Caco-2 (cell line): ENCODE measurements at regions not wholly inside any gene's neighbourhood (a gene's known extent, or its start where the extent isn't known, plus 50 kb on each side); places are given as distances from the start of the nearest gene placed in this dataset.

Experiments used
- BruUV-seq: library from RNA; stranded (reverse); fragments of 400-500 nt; replicated peaks from 2 replicates; lab custom pipeline; 2021; lab: Mats Ljungman, UMichigan
- CTCF ChIA-PET: fragments of 300-600 bp; sonication (Branson Sonifier 250); formaldehyde crosslinking; loops from one replicate; lab custom pipeline; 2022; ENCODE audit warnings: antibody characterized with exemption; lab: Charles Lee
- POLR2A ChIA-PET: fragments of 300-600 bp; sonication (Branson Sonifier 250); formaldehyde crosslinking; loops from one replicate; lab custom pipeline; 2022; ENCODE audit warnings: antibody characterized with exemption; lab: Charles Lee
- DNase-seq, 2 experiments: peaks; one replicate each; pipeline versions ENCODE4 v3.0.0 to v3.0.0-alpha.2; 2020 to 2022
- H3K27me3 ChIP-seq: replicated peaks from 2 replicates; pipeline ENCODE4 v1.6.0; 2011; ENCODE audit warnings: low read length; ENCODE audit not compliant: control insufficient read depth, insufficient read depth
- H3K36me3 ChIP-seq: 2 replicates; pipeline ENCODE4 v1.5.1; 2011; ENCODE audit warnings: low read length; ENCODE audit not compliant: control insufficient read depth, insufficient read depth
- H3K4me1 ChIP-seq: fragments of 250-450 bp; sonication (Bioruptor Pico); 2 replicates; pipeline ENCODE4 v1.5.1; 2020; ENCODE audit warnings: mild to moderate bottlenecking
- H3K4me3 ChIP-seq: 2 replicates; pipeline ENCODE4 v1.5.1; 2011; ENCODE audit warnings: low read depth, mild to moderate bottlenecking, control low read depth, low read length
- H3K9me3 ChIP-seq: fragments of 250-450 bp; sonication (Bioruptor Pico); 2 replicates; pipeline ENCODE4 v1.5.1; 2020; ENCODE audit warnings: mild to moderate bottlenecking, moderate library complexity
- H3K27ac Mint-ChIP-seq: one replicate; pipeline ENCODE4 v1.8.0; 2022; ENCODE audit warnings: mixed read lengths; ENCODE audit not compliant: unreplicated experiment
- H3K27me3 Mint-ChIP-seq: one replicate; pipeline ENCODE4 v1.8.0; 2022; ENCODE audit warnings: mixed read lengths; ENCODE audit not compliant: insufficient read depth, unreplicated experiment
- H3K36me3 Mint-ChIP-seq: one replicate; pipeline ENCODE4 v1.8.0; 2022; ENCODE audit warnings: mild to moderate bottlenecking, mixed read lengths; ENCODE audit not compliant: insufficient read depth, unreplicated experiment
- H3K4me1 Mint-ChIP-seq: one replicate; pipeline ENCODE4 v1.8.0; 2022; ENCODE audit warnings: low read depth, mixed read lengths; ENCODE audit not compliant: unreplicated experiment
- H3K4me3 Mint-ChIP-seq: one replicate; pipeline ENCODE4 v1.8.0; 2022; ENCODE audit warnings: mild to moderate bottlenecking, moderate library complexity, mixed read lengths; ENCODE audit not compliant: unreplicated experiment
- H3K9me3 Mint-ChIP-seq: one replicate; pipeline ENCODE4 v1.8.0; 2022; ENCODE audit warnings: mixed read lengths; ENCODE audit not compliant: unreplicated experiment
- intact Hi-C: fragments of 100-400 bp; cut with micrococcal nuclease; formaldehyde crosslinking; loops from one replicate; pipeline ENCODE4 v1.10.0; 2022; ENCODE audit not compliant: unreplicated experiment
- TF ChIP-seq, protein P1 (sequence below), 2 experiments: fragments of 200-600 bp in 1 of 2; IDR thresholded peaks; 1 replicate in 1 of 2; 2 replicates in 1 of 2; pipeline versions ENCODE4 v1.5.1 to v1.8.0; 2011 to 2022; ENCODE audit warnings: antibody characterized with exemption in 1 of 2, control low read depth in 1 of 2, inconsistent platforms in 1 of 2, low read depth in 1 of 2, low read length in 1 of 2, mild to moderate bottlenecking in 1 of 2, moderate library complexity in 1 of 2; ENCODE audit not compliant: insufficient read depth in 1 of 2, severe bottlenecking in 1 of 2, unreplicated experiment in 1 of 2

DNA sequence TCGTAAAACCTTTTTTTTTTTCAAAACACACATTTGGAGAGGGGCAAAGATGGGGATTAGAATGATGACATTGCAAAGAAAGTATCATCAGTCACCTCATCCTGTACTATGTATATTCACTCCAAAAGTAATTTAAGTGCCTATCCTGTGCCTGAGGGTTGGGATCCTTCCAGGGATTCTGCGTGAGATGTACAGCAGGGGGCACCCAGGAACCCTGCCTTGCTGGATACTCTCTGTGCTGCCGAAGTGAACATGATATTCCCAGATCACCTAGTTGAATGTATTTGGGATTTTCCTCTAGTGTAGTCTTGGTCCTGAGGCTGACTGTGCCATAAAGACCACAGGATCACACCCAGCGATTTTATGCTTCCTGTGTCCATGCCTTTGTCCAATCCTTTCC is 372.7 kb downstream of the IPO8 start:
- ChIA-PET POLR2A (no interaction called here), CTCF (no interaction called here)
- Mint-ChIP-seq H3K27ac (no peak overlapping the region), H3K4me3 (no peak overlapping the region), H3K9me3 (peaks cover 12% of the 10 kb centered on the region), H3K4me1 (no peaks in the 10 kb centered on the region), H3K36me3 (no peaks in the 10 kb centered on the region), H3K27me3 (peaks cover 8% of the 10 kb centered on the region)
- H3K4me3 ChIP-seq = no peak overlapping the region
- no peak for DNase-seq
- BruUV-seq = no TSS peak
- TF ChIP-seq, protein P1, sequence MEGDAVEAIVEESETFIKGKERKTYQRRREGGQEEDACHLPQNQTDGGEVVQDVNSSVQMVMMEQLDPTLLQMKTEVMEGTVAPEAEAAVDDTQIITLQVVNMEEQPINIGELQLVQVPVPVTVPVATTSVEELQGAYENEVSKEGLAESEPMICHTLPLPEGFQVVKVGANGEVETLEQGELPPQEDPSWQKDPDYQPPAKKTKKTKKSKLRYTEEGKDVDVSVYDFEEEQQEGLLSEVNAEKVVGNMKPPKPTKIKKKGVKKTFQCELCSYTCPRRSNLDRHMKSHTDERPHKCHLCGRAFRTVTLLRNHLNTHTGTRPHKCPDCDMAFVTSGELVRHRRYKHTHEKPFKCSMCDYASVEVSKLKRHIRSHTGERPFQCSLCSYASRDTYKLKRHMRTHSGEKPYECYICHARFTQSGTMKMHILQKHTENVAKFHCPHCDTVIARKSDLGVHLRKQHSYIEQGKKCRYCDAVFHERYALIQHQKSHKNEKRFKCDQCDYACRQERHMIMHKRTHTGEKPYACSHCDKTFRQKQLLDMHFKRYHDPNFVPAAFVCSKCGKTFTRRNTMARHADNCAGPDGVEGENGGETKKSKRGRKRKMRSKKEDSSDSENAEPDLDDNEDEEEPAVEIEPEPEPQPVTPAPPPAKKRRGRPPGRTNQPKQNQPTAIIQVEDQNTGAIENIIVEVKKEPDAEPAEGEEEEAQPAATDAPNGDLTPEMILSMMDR (IDR thresholded peaks at IDR 0.05; ENCODE audit: insufficient read depth in 1 of 2, low read depth in 1 of 2, low read length in 1 of 2, severe bottlenecking in 1 of 2, unreplicated experiment in 1 of 2) = peak in 1 of 2 experiments; percentile 3
- no peaks in the 10 kb centered on the region for H3K36me3 ChIP-seq
- H3K4me1 ChIP-seq = no peaks in the 10 kb centered on the region
- H3K9me3 ChIP-seq = 0 out of 2 replicates have a peak, but pooled peaks cover 8% of the 10 kb centered on the region
- intact Hi-C loops = no loop called here
- H3K27me3 ChIP-seq = no peaks in the 10 kb centered on the region

DNA sequence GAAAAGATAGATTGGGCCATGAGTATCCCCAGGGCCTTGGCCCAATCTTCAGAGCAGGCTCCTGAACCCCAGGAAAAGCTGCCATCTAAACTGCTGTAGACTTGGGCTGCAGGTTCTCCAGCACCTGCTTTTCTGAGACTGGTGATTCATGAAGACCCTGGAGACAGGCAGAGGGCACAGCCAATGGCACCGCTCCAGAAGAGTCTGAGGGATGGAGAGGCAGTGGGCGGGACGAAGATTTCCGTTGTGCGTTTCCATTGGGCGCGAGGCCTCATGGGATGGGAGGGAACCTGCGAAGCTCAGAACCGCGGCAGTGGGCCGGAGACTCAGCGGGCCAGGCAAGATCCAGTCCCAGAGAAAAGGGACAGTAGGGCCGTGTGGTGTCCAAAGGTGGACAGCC is 375.1 kb downstream of the IPO8 start:
- Mint-ChIP-seq H3K4me3 (no peak overlapping the region), H3K27me3 (peaks cover 9% of the 10 kb centered on the region), H3K36me3 (no peaks in the 10 kb centered on the region), H3K27ac (no peak overlapping the region), H3K9me3 (peaks cover 12% of the 10 kb centered on the region), H3K4me1 (no peaks in the 10 kb centered on the region)
- intact Hi-C loops = no loop called here
- no peak overlapping the region for H3K4me3 ChIP-seq
- POLR2A ChIA-PET = no interaction called here
- no peaks in the 10 kb centered on the region for H3K4me1 ChIP-seq
- CTCF ChIA-PET = no interaction called here
- no TSS peak for BruUV-seq
- peaks cover 8% of the 10 kb centered on the region; the same call in 1 of the 2 replicates for H3K9me3 ChIP-seq
- no peaks in the 10 kb centered on the region for H3K36me3 ChIP-seq
- TF ChIP-seq, protein P1 (IDR thresholded peaks at IDR 0.05; ENCODE audit: insufficient read depth in 1 of 2, low read depth in 1 of 2, low read length in 1 of 2, severe bottlenecking in 1 of 2, unreplicated experiment in 1 of 2) = no peak
- H3K27me3 ChIP-seq = no peaks in the 10 kb centered on the region
- no peak for DNase-seq

DNA sequence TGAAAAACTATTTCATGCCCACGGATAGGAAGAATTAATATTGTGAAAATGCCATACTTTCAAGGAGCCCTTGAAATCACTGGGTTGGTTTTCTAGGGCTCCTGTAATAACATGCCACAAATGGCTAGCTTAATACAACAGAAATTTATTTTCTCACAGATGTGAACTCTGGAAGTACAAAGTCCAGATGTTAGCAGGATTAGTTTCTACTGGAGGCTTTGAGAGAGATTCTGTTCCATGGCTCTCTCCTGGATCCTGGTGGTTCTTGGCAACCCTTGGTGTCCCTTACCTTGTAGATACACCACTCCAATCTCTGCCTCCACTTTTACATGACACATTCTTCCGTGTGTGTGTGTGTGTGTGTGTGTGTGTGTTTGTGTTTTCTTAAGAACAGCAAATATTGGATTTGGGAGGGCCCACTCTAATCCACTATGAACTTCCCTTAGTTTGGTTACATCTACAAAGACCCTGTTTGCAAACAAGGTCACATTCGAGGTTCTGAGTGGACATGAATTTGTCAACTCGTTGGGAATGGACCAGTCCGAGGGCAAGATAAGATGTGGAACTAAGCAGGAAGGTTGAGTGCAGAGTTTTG is 381.1 kb downstream of the IPO8 start:
- no peaks in the 10 kb centered on the region for H3K4me1 Mint-ChIP-seq
- Histone ChIP-seq H3K27me3 (no peaks in the 10 kb centered on the region), H3K36me3 (no peaks in the 10 kb centered on the region), H3K9me3 (no peaks in the 10 kb centered on the region; the same call in 1 of the 2 replicates), H3K4me1 (no peaks in the 10 kb centered on the region), H3K4me3 (no peak overlapping the region)
- ChIA-PET CTCF (no interaction called here), POLR2A (no interaction called here)
- H3K4me3 Mint-ChIP-seq = no peak overlapping the region
- peaks cover 25% of the 10 kb centered on the region for H3K9me3 Mint-ChIP-seq
- H3K27me3 Mint-ChIP-seq = peaks cover 3% of the 10 kb centered on the region
- intact Hi-C loops = no loop called here
- DNase-seq = no peak
- BruUV-seq = no TSS peak
- H3K36me3 Mint-ChIP-seq = no peaks in the 10 kb centered on the region
- TF ChIP-seq, protein P1 (IDR thresholded peaks at IDR 0.05; ENCODE audit: insufficient read depth in 1 of 2, low read depth in 1 of 2, low read length in 1 of 2, severe bottlenecking in 1 of 2, unreplicated experiment in 1 of 2) = no peak
- no peak overlapping the region for H3K27ac Mint-ChIP-seq
